GM21717 (cell line): ENCODE measurements at regions not wholly inside any gene's neighbourhood (a gene's known extent, or its start where the extent isn't known, plus 50 kb on each side); places are given as distances from the start of the nearest gene placed in this dataset.
"Not testable (repeated sequence)": the region's sequence is repeated elsewhere in the genome, so short reads cannot be mapped to it uniquely, and the experiment has no call there.

Source experiments
- ATAC-seq: cut with Tn5 transposase; IDR thresholded peaks from one replicate; pipeline ENCODE4 v1.9.1; 2021; ENCODE audit warnings: mild to moderate bottlenecking, moderate library complexity; ENCODE audit not compliant: unreplicated experiment

DNA sequence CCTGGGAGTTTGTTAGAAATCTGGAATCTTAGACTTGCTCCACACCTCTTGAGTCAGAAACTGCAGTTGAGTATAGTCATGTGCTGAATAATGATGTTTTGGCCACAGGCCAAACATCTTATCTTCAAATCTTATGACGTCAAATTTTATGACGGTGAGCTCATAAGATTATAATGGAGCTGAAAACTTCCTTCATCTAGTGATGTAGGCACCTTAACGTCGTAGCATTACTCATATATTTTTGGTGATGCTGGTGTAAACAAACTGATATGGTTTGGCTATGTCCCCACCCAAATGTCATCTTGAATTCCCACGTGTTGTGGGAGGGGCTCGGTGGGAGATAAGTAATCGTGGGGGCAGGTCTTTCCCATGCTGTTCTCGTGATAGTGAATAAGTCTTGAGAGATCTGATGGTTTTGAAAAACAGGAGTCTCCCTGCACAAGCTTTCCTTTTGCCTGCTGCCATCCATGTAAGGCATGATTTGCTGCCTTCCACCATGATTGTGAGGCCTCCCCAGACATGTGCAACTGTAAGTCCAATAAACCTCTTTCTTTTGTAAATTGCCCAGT, 268.0 kb upstream of the PROK2 start:
- ATAC-seq, result no peak

DNA sequence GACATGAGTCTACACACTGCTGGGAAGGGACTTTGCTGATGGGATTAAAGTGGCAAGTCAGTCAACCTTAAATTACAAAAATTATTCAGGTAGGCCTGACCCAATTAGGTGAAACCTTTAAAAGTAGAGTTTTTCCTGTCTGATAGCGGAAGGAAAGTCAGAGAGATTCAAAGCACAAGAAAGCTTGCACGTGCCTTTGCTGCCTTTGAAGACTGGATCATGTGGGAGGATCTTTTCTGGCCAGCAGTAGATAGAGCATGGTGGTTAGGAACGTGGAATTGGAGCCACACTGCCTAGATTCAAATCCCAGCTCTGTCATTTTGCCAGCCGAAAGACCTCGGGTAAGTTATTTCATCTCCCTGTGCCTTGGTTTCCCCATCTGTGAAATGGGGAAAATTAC, 265.8 kb upstream of the PROK2 start:
- no peak for ATAC-seq

DNA sequence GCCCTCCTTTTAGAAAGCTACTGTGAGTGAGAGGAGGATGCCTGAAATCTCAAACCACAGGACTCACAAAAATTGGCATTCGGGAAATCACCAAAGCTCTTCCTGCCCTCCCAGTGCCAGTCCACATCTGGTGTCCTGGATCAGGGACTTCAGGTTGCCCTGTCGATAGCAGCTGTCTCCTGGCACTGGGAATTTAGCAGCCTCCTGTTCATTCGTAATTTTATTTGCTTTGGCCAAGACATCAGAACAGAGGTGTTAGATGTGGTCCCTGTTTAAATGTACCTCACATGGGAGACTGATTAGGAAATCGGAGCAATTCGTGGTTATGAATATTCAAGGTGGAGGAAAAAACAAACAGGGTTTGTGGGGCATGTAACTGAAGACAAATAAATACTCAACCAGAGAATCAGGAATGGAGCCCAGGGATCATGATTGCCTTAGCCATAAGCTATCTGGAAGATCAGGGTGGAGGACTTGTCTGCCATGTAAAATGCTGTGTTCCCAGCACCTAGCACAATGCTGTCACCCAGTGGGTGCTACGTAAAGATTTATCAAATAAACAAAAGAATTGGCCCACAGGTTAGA, 265.2 kb upstream of the PROK2 start:
- ATAC-seq, result no peak

DNA sequence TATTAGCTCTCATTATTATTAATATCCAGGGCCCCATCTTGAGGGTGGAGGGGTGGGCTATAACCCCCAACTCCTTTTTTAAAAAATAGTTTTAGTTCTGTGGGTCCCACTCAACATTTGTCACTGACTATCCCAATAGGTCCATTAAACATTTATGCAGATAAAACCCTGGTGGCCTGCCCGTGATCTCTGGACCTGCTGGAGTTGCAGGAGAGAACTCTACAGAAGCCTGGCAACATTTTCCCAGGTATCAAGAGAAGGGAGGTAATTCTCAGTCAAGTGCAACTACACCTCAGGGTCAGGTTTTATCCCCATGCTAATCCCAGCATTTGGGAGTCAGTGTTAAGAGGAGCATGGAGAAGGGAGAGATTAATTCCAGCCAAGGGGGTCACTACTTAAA, 264.4 kb upstream of the PROK2 start:
- no peak for ATAC-seq

DNA sequence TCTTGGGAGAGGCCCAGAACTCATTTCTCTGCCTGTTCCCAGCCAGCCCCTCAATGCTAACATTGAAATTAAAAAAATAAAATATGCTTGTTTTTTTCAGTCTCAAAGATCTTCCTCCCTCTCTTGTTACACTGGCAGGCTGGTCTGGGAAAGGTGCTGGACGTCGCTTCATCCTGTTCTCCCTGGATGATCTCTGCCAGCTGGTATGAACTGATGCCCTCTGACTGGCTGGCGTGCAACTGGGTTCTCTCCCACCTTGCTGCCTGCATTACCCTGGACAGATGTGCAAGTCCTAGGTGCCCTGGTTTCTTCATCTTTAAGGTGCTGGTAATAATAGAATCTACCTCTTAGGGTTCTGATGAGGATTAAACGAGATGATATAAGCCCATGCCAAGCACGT, 263.9 kb upstream of the PROK2 start:
- no peak for ATAC-seq

DNA sequence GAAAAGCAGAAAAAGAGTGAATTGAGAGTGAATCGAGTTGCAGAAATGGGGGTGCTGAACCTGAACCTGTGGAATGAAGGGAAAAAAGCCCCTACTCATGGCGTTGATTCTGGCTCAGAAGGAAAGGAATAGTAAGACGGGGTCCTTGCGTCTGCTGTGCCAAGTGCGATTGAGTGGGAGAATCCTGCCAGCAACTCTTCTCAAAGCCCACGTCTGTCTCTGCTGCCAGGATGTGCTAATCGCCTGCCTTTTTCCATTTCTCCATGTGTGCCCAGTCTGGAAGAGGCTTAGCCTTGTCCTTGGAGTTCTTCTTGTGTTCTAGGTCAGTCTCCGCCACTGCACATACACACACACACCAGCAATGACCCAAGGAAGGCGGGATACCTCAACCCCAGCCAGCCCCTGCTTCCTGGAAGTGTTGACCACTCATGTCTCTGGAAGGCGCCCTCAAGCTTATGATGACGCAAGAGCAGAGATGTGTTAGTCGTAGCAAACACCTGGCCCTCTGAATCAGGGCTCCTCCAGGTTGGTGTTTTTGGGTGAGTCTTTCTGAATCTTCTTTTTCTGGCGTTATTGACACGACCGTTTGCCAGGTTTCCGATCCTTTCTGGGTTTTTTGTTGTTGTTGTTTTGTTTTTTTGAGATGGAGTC, 262.4 kb upstream of the PROK2 start:
- ATAC-seq, result no peak

DNA sequence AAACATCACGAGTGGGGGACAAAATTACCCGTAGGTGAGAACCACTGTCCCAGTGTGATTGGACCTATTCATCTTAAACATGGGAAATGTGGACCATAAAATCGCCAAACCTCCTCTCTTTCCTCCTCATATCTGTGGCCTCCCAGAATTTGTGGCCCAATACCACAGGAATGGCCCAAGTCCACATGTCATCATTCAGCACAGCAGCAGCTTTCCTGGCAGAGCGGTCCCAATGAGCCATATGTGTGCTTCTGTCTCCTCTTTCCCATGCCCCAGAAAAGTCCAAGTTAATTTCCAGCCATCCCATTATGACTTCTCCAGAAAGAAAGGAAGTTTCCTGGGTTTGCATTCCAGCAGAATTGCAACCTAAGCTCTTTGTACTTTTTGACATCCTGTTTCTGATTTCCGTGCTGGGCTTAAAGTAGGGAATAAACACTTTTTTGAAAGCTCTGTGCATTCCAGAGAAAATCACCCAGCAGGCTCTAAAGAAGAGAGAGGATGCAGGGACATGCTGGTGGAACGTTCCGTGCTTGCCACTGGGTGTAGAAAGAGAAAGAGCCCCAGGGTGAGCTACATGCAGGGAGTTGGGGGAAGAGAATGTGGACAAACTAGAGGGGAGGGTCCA, 259.4 kb upstream of the PROK2 start:
- ATAC-seq, result no peak

DNA sequence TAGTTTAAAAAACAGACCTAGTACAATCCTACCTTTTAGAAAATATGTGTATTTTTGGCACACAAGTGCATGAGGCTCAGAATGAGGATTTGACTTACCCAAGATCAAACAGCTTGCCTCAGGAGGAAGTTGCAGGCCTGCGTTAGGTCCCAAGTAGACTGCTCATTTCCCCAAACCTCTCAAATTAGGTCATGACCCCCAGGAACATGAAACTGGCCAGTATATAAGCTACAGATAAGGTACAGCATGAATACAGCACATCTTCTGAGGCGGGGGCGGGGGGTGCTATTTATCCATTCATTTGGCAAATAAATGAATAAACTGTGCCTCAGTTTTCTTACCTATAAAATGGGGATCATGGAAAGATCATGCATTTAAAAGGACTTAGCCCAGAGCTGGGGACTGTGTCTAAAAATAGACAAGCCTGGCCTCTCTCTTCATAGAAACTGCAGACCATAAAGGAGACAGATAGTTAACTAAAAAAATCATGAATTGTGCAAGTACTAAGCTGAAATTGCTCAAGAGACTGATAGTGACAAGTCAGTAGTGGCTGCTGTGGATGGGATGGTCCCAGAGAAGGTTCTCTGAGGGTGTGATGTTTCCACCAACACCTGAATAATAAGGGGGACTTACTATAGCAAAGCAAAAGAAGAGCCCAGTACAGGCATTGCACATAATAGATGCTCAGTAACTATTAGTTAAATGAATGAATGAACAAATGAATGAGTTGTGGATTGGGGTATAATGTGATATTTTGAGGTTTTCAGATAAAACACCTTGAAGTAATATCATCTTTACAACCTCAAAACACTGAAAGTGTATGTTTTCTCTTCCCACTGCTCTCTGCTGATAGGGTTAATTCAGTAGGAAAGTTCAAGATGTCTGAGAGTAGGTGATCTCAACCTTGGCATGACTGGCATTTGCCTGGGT, 258.5 kb upstream of the PROK2 start:
- ATAC-seq, result no peak

DNA sequence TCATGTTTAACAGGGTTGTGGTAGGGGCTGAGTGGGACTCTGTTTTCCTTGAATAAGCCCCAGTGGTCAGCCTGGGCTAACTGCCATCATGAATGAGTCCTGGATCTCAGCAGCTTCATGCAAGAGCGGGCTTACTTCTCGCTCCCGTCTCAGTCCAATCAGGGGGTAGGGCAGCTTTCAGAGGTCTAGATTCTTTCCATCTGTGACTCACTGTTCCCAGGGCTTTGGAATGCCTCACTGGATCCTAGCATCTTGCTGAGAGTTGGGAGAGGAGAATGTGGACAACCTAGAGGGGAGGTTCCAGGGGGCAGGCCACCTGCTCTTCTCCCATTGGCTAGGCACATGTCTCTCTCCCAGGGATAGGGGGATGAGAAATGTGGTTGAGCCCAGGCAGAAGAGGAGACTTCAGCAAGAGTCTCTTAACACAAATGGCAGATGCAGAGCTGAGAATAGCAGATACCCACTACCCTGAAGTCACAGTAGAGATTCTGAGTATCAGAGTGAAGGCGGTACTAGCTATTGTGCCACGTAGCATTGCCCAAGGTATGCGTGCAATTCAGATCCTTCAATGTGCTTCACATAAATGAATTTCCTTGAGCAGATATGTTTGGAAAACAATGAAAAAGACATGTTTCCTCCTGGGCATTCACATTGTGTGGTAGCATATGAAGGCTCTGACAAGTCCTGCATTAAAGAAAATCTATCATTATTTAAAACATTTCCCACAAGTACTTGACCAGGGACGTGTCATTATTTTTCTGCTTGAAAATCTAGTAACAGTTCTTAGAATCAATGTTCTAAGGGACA, 257.7 kb upstream of the PROK2 start:
- no peak for ATAC-seq

DNA sequence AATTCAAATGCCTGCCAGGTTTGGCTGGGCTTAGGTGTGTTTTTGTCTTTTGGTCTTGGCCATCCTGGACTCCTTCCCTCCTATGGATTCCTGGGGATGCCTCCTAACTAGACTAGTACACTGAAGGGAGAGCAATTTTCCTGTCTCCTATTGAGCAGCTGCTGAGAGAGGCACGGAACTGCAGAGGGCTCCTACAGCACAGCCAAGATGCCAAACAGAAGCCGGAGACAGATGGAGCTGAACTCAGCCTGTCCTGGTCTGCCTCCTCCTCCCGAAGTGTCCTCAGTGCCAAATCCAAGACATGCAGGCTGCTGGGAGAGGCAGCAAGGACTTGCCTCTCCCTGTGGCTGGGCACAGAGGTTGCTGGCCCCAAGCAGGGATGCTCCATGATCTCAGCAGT, 256.6 kb upstream of the PROK2 start:
- no peak for ATAC-seq

DNA sequence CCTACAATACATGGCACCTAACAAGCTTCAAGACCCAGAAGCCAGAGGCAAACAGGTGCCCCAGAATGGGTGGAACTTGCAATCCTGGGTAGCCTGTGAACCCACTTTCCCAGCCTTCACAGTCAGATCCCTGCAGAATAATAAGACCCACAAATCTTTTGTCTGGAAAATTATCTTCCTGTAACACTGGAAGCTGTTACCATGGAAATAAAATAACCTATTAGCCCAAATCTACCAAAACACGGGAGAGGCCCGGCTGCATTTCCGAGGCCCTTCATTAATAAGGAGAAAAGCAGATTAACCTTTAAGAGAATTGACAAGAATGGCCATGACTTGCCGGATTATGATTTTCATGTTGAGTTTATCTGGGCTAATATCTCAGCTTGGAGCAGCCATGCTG, 256.1 kb upstream of the PROK2 start:
- no peak for ATAC-seq

DNA sequence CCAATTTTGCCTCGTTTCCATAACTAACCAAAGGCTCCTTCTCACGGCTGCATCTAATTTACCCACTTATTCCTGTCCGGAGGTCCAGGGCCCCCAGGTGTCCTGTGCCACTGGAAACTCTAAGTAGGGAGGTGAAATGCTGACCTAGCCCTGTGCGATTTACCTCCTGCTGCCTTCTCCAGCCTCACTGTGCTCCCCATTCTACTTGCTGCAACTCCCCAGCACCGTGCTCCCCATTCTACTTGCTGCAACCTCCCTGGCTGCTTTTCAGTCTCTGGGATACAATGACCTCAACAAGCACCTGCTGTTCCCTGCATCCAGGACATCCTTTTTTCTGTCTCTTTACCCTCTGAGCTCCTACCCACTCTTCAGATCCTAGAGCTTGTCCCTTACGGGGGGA, 254.7 kb upstream of the PROK2 start:
- ATAC-seq, result no peak

DNA sequence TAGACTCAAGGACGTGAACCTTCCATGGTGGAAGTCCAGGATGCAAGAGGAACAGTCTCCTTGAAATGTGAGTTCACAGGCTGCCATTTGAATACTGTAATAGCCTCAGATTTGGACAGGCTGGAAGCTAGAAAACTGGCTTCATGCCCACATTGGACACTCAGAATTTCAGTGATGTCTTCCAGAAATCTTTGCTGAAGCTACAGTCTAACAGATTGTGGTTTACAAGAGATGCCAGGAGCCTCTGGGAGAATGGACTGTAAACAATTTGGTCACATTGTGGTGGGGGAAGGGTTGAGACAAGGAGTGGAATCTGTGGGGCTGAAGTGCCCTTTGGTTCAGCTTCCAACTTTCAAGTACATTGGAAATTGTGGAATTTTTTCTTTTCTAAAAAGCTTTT, 252.0 kb upstream of the PROK2 start:
- ATAC-seq, result no peak

DNA sequence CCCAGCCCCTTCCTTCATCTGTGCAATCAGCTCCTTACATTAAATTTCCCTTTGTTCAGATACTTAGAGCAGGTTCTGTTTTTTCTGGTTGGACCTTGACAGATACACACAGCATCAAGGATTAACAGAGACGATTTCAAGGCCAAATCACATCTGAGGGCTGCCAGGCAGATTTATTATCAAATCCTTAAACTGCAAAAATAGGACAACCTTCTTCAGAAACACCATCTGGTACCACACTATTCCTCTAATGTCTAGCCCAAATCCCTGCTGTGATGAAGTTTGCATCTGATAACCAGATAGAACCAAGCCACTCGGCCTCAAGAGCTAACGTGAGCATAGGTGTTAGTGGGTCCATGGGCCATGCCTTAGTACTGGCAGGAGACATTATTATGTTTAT, 250.7 kb upstream of the PROK2 start:
- no peak for ATAC-seq

DNA sequence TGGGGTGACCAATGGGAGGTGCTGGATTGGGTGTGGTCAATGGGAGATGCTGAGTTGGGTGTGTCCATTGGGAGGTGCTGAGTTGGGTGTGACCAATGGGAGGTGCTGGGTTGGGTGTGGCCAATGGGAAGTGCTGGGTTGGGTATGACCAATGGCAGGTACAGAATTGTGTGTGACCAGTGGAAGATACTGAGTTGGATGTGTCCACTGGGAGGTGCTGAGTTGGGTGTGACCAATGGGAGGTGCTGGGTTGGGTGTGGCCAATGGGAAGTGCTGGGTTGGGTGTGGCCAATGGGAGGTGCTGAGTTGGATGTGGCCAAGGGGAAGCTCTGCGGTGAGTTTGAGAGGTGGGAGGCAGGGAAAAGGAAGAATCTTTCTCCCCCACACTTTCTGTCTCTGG, 250.0 kb upstream of the PROK2 start:
- ATAC-seq, result no peak

DNA sequence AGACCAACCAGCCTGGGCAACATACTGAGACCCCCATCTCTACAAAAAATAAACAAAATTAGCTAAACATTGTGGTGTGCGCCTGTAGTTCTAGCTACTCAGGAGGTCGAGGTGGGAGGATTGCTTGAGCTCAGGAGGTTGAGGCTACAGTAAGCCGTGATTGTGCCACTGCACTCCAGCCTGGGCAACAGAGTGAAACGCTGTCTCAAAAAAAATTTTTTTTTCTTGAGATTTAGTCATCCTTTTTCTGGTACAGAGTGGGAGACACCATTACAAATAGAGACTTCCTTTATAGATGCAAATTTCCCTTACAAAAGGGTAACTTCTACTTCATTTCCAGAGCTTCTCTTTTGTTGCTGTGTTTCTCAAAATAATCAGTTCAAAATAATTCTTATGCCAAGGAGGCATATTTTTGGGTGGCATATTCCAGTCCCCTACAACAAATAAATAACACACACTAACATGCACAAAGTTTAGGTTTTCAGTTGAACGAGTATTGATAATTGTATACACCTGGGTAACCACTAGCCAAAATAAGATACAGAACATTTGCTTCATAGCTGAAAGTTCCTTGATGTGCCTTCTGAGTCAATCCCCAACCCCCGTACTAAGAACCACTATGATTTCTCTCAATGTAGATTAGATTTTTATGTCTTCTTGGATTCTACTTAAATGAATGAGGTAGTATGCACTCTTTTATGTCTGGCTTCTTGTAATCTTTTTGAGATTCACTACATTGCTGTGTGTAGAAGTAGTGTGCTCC, 248.9 kb upstream of the PROK2 start:
- ATAC-seq, result peak; percentile 55

DNA sequence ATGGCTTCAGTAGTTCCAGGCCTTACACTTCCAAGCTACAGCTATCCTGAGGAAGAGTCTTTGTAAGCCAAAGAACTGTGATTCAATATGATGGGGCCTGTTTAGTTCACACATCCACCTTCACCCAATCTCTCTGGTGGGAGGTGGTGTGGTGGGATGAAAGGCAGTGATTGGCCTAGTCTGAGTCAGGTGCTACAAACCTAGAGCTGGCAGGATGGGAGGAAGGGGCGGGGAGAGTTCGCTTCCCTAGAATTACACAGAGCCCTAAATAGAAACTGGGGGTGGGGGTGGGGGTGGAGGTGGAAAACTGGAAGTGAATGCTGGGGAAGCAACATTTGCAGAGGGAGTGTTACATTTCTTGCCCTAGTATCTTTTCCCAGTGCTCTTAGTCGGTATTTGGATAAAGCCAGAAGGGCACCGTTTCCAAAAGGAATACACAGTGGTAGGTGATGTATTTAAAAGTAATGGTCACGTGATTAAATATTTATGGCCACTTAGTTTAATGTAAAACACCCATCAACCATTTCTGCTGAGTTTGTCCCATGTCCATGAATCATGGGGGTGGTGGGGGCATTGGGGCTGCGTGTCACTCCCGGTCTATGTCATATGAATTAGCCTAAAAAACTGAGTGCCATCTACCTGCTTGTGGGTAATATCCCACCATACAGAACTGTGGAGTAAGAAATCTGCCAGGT, 247.6 kb upstream of the PROK2 start:
- no peak for ATAC-seq

DNA sequence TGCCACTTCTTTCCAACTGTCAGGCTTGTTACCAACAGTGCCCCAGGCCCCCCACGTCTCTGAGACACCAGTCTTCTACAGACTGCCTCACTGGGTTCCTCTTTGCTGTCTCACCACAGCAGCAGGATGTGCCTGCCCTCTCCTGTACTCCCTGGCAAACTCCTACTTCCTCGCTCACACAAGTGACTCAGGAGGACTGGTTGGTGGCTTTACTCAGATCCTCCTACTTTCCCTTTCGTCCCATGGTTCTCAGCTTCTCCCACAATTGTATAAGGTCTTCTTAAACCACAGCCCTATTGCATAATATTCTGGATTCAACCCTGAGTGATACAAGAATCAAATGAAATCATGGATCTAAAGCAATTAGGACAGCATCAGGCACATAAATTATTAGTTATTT, 246.6 kb upstream of the PROK2 start:
- ATAC-seq, result no peak

DNA sequence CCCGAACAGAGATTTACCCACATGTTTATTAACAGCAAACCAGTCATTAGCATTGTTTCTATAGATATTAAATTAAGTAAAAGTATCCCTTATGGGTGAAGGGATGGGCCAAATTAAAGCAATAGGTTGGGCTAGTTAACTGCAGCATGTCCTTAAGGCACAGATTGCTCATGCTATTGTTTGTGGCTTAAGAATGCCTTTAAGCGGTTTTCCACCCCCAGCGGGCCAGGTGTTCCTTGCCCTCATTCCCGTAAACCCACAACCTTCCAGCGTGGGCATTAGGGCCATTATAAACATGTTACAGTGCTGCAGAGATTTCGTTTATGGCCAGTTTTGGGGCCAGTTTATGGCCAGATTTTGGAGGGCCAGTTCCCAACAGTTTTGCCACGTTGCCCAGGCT, 245.3 kb upstream of the PROK2 start:
- ATAC-seq, result not testable (repeated sequence)
